NCI-H2107 treated with DMSO at 0.1 percent for 48 hours (cell line): ENCODE measurements at regions not wholly inside any gene's neighbourhood (a gene's known extent, or its start where the extent isn't known, plus 50 kb on each side); places are given as distances from the start of the nearest gene placed in this dataset.

Source experiments
- DNase-seq: peaks from one replicate; lab custom pipeline; 2025; ENCODE audit not compliant: unreplicated experiment; lab: John Stamatoyannopoulos, UW

DNA sequence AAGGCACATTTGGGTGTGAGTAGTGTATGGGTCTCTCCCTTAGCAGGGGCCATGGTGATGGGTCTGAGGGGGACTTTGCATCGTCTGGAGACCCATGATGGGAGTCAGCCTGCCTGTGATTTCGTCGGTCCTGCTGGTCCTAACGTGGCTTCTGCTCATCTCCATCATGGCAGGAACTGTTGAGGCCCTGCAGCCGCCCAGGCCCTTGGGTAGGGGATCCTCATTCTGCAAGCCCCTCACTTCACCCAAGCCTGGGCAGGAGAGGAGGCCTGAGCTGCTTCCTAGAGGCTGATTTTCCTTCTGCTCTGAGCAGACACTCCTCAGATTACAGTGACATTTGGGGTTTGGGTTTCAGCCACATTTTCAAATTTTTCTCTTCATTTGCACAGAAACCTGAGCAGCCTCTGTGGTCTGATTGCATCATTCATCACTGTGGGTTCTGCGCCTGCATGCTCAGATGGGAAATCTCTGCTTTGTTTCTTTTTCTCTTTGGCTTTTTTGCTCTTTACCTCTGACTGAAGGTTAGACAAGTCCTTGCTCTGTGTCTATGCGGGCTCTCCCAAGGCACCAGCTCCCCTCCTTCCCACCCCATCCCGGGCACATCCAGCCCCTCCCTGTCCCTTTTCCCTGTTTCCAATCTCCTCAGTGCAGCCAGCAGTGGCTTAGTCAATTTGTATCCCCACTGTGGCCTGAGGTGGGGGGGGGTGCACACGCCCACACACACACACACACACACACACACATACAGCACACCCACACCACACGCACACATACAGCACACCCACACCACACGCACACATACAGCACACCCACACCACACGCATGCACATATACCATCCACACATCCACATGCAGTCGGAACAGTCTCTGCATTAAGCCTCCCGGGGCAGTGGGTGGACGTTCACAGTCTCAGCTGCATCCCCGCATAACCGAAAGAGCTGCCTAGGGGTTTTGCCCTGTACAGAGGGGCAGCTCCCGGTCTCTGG lies 305.4 kb upstream of the HS6ST1 start:
- peak; percentile 95 for DNase-seq

- DNase-seq, result no peak
These were observed 306.3 kb upstream of the HS6ST1 start for GRCh38 chr2:128624956-128625355.

DNA sequence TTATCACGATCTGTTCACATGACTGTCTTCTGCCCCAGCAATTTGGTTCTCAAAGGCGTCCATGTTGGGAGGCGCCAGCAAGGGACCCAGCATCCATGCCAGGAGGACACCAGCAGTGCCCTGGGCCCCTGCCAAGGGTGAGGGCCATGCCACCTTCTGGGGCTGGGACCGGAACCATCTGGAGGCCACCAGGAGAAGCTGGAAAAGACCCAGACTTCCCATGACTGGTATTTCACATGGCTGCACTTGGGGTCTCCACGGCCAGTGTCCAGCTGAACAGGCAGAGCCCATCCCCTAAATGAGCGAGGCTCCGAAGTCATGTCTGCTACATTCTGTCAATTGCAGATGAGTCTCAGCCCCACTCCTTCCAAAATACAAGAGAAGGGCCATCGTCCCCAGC lies 306.8 kb upstream of the HS6ST1 start:
- DNase-seq, result no peak

DNA sequence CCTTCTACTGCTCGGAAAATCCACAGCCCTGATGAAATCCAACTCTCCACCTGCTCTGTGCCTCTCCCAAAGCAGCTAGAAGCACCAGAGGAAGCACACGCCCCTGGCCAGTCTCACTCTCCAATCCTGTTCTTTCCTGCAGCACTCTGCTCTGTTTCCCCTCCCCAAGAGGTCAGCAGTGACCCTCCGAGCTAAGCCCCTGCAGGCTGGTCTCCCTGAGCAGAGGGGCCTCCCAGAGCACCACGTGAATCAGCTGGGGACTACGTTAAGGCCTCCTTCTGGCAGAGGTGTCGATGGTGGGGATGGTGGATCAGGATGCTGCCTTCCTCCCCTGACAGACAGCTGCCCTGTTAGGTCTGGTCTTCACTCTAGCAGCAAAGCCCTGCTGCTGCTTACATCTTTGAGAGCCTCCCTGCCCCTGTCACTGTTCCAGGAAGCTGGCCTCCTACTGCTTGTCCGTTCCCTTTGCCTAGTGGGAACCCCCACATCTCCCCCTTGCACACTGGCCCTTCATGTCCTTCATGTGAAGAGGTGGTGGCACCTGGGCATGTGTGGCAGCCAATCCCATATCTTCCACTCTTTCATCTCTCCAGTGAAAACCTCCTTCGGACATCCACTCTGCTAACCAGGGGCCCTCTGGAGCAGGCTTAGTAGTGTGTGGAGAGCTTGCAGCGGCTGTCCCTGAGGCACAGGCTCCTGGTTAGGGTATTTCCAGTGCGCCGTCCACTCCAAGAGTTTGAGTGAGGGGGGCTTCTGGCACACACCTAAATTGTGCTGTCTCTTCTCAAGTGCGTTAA lies 307.5 kb upstream of the HS6ST1 start:
- peak; percentile 6 for DNase-seq

DNA sequence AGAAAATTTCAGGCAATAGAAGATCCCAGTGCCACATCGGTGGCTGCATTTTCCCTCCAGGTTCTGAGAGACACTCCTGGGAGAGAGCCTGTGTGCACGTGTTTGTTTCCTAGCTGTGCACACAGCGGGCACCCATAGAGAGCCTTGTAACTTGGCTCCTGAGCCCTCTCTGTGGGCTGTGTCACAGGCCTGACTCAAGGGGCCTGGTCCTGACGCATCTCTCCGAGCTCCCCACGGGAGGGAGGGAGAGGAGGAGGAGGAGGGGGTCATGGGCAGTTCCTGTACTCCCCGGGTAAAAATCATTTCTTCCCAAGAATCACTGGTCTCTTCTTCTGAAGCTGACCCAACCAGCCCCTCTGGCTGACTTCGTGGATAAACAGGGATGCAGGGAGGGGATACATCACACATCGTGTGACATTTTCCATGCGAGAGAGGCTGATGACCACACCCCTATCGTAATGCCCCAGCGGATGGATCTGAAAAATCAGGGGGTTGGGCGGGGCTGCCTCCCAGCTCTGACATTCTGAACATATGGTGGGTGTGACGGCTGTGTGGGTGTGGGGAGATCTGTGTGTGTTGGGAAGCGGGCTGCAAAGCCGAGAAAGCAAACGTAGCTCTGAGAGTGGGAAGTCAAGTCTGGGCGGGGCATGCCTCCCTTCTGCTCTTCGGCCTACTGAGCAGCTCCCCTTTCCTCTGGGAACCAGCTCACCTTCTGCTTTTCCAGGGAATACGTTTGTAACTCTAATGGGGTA lies 308.3 kb upstream of the HS6ST1 start:
- DNase-seq, result no peak

- DNase-seq, result no peak
These were observed 309.5 kb upstream of the HS6ST1 start for GRCh38 chr2:128628206-128628605.

DNA sequence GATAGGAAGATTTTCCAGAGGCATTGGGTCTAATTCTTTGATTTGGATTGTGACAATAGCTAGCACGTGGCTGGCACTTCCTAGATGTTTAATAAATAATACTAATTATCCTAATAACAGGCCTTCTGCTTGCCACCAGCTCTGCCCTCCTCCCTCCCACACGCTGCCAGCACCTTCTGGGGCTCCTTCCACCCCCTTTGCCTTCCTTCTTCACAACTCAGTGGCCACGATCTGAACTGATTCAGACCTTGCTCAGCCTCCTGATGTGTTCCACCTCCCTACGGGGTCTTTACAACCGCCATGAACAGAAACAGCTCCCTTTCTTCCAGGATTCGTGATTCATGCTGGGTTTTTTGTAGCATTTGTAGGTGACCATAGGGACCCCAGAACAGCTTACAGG lies 310.3 kb upstream of the HS6ST1 start:
- DNase-seq, result no peak

GRCh38 chr2:128630974-128631697 lies 312.5 kb upstream of the HS6ST1 start:
- peak; percentile 74 for DNase-seq

DNA sequence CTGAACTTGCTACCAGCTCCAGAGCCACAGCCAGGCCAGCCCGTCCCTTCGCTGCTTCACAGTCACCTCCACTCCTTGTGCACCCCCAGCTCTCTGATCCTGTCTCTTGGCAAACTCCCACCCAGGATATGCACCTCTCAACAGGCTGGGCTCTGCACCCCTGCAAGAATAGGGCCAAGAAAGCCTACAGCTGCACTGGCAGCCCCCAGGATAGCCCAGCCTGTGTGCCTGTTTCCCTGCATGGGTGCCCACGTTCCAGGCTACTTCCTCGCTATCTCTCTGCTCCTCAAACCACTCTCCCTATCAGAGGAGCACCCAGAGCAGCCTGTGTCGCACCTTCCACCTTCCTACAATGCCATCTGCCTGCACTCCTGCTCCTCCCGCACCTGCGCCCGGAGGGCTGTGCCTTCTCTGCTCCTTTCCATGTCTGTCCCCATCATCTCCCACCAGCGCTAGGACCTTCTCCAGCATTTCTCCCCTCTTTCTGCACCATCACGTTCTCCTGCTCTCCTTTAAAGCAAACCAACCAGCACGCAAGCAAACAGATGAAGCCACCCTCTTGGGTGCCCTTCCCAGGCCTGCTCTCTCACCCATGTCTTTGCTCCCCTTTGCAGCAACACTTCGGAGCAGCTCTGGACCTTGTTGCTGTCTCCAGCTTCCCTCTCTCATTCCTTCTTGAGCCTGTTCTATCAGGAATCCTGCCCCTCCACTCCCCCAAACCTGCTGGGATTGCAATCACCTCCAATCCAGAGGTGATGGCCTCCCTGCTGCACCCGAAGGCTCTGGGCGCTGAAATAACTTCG lies 313.2 kb upstream of the HS6ST1 start:
- no peak for DNase-seq

GRCh38 chr2:128632501-128632800 lies 313.8 kb upstream of the HS6ST1 start:
- DNase-seq, result no peak

DNA sequence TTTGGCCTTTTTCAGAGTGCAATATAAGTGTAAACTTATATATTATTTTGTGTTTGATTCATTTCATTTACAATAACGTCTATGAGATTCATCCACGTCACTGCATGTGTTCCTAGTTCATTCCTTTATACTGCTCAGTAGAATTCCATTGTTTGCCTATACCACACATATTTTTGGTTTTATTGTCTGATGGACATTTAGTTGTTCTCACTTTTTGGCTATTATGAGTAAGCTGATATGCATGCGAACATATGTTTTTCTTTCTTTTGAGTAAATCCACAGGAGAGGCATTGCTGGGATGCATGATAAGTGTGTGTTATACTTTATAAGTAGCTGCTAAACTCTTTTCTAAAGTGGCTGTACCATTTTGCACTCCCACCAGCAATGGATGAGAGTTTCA lies 314.8 kb upstream of the HS6ST1 start:
- DNase-seq, result no peak

DNA sequence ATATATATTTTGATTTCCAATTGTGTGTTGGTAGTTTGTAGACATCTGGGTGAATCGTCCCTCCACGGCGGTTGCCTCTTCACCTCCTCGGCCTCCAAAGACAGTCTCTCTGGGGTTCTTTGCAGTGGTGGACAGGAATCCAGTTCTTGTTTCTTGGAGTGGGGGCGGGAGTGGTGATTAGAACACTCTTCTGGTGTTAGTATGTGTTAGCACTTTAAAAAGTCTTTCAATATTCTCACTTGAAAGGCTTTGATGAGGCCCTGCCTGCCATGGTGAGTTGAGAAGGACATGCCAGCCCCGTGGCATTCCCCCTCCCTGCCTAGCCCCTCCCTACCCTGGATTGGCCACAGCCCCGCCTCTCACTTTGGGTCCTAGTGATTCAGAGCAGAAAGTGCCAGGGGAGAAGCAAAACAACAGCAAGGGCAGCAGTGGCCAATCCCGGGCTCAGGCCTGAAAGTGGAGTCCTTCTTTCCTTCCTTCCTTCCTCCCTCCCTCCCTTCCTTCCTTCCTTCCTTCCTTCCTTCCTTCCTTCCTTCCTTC lies 316.8 kb upstream of the HS6ST1 start:
- DNase-seq, result no peak

- no peak for DNase-seq
These were observed 318.1 kb upstream of the HS6ST1 start for GRCh38 chr2:128636802-128637147.

GRCh38 chr2:128637481-128638155 lies 318.9 kb upstream of the HS6ST1 start:
- DNase-seq, result no peak

- DNase-seq, result peak; percentile 13
These were observed 319.9 kb upstream of the HS6ST1 start for GRCh38 chr2:128638341-128639119.

GRCh38 chr2:128639120-128639477 lies 320.4 kb upstream of the HS6ST1 start:
- DNase-seq, result no peak

DNA sequence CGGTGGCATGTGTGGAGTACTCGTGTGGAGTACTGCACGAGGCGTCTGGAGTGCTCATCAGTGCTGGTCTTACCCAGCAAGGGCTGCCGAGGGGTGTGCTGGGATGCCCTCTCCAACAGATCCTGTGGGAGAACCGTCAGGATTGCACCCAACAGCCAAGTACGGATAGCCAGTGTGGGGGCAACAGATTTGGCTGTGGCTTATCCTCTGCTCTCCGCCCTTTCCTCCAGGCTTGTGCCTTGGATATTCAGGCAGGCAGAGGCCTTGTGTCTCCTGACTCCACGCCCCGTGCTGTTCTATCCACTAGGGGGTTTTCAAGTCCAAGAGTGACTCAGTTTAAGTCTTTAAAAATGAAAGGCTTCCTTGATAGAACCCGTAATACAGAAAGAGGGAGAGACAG lies 321.0 kb upstream of the HS6ST1 start:
- DNase-seq, result no peak

DNA sequence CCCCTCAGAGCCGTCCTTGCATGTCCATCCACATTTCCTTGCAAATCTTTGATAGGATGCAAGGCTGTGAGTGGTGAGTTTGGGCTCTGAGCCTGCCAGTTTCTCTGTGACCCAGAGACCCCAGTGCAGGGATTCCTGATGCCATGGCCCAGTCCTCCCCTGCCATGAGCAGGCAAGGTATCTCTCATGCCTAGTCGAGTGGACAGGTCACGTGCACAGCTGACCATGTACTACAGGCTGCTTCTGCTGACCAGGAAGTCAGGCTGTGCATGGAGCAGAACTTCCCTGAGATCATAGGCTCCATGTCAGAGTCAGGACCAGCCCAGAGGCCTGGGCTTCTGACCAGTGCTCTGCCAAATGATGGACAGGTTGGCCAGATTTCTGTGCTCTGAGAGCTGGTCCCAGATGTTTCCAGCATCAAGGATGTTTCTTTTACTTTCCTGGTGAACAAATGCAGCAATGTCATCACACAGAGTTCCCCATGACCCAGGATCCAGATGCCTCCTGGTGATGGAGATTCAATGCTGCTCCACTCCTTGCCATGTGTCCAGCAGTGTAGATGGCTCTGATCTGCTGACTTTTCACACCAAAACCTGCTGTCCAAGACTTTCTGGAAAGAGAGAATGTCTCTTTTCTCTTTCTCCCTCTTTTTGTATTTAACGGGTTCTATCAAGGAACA lies 321.6 kb upstream of the HS6ST1 start:
- DNase-seq, result no peak
